ENCODE measurements at regions not wholly inside any gene's neighbourhood (a gene's known extent, or its start where the extent isn't known, plus 50 kb on each side); places are given as distances from the start of the nearest gene placed in this dataset.

DNA sequence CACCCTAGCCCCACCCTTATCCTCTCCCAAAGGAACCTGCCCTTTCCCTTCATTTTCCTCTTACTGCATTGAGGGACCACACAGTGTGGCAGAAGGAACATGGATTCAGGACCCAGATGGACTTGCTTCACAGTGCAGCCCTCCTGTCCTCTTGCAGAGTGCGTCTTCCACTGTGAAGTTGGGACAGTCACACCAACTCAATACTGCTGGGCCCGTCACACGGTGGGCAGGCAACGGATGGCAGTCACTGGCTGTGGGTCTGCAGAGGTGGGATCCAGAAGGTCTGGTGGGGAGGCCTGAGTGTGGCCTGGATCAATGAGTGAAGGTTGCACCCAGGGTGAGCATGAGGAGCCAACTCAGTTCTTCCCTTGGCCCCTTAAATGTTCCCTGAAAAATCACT, 129.9 kb upstream of the B3GAT1 start:
- no peak overlapping the region for H3K4me3 Mint-ChIP-seq
- H3K36me3 Mint-ChIP-seq, result no peaks in the 10 kb centered on the region
- H3K9me3 Mint-ChIP-seq (ENCODE audit: low read depth), result peaks cover 3% of the 10 kb centered on the region
- no peaks in the 10 kb centered on the region for H3K4me1 Mint-ChIP-seq (ENCODE audit: low read depth)
- H3K27me3 Mint-ChIP-seq, result peaks cover 14% of the 10 kb centered on the region
- H3K27ac Mint-ChIP-seq, result no peak overlapping the region

DNA sequence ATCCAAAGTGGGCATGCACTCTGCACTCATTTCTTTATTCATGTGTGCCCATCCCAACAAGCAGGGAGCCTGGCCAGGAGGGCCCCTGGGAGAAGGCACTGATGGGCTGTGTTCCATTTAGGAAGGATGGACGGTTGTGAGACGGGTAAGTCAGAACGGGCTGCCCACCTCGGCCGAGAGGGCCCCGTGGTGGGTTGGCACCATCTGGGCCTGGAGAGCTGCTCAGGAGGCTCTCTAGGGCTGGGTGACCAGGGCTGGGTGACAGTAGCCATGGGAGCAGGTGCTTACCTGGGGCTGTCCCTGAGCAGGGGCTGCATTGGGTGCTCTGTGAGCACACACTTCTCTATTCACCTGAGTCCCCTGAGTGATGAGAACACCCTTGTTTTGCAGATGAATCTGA, 129.3 kb upstream of the B3GAT1 start:
- Mint-ChIP-seq H3K36me3 (no peaks in the 10 kb centered on the region), H3K27ac (no peak overlapping the region), H3K27me3 (peaks cover 14% of the 10 kb centered on the region), H3K4me3 (no peak overlapping the region), H3K4me1 (ENCODE audit: low read depth) (peaks cover 1% of the 10 kb centered on the region), H3K9me3 (ENCODE audit: low read depth) (peaks cover 3% of the 10 kb centered on the region)

- Mint-ChIP-seq H3K9me3 (ENCODE audit: low read depth) (peaks cover 3% of the 10 kb centered on the region), H3K36me3 (no peaks in the 10 kb centered on the region), H3K4me3 (no peak overlapping the region), H3K27ac (no peak overlapping the region), H3K4me1 (ENCODE audit: low read depth) (peaks cover 2% of the 10 kb centered on the region), H3K27me3 (peaks cover 13% of the 10 kb centered on the region)
These were observed 127.2 kb upstream of the B3GAT1 start for GRCh38 chr11:134539285-134539684.

DNA sequence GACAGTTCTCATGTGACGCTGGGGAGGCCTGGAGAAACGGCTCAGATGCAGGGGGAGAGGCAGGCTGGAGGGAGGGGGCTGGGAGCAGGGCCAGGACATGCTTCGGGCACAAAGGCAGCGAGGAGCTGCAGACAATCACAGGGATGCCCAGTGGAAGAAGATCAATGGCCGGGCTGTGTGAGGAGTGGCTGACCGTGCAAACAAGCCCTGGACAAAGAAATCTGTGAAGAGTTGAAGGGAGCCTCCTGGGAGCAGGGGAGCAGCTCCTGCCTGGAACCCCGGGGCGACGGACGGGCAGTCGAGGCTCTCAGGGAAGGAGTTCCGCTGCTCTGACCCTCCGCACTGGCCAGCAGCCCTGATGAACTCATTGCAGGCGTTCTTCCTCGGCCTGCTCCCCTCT, 126.7 kb upstream of the B3GAT1 start:
- Mint-ChIP-seq H3K36me3 (no peaks in the 10 kb centered on the region), H3K27ac (no peak overlapping the region), H3K9me3 (ENCODE audit: low read depth) (peaks cover 3% of the 10 kb centered on the region), H3K4me3 (no peak overlapping the region), H3K27me3 (peaks cover 13% of the 10 kb centered on the region), H3K4me1 (ENCODE audit: low read depth) (peaks cover 2% of the 10 kb centered on the region)

DNA sequence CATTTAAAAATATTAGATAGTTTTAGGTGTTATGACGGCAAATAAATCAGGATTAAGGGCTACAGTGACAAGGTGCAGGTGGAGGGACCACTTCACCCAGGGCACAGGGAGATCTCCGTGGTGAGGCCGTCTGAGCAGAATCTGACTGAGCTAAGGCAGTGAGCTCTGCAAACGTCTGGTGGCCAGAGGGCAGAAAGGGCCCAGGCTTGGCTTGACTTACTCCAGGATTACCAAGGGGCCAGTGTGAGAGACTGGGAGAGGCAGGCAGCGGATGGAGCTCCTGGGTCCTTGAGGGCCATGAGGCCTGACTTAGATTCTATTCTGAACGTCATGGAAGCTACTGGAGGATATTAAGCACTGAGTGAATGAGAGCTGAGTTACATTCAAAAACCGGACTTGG, 125.9 kb upstream of the B3GAT1 start:
- no peak overlapping the region for H3K27ac Mint-ChIP-seq
- peaks cover 3% of the 10 kb centered on the region for H3K9me3 Mint-ChIP-seq (ENCODE audit: low read depth)
- peaks cover 2% of the 10 kb centered on the region for H3K4me1 Mint-ChIP-seq (ENCODE audit: low read depth)
- H3K27me3 Mint-ChIP-seq, result peaks cover 13% of the 10 kb centered on the region
- no peaks in the 10 kb centered on the region for H3K36me3 Mint-ChIP-seq
- H3K4me3 Mint-ChIP-seq, result no peak overlapping the region

- H3K36me3 Mint-ChIP-seq, result no peaks in the 10 kb centered on the region
- H3K4me3 Mint-ChIP-seq, result no peak overlapping the region
- H3K27me3 Mint-ChIP-seq, result peaks cover 13% of the 10 kb centered on the region
- H3K27ac Mint-ChIP-seq, result no peak overlapping the region
- H3K4me1 Mint-ChIP-seq (ENCODE audit: low read depth), result peaks cover 2% of the 10 kb centered on the region
- H3K9me3 Mint-ChIP-seq (ENCODE audit: low read depth), result peaks cover 3% of the 10 kb centered on the region
These were observed 125.3 kb upstream of the B3GAT1 start for GRCh38 chr11:134537296-134537695.

DNA sequence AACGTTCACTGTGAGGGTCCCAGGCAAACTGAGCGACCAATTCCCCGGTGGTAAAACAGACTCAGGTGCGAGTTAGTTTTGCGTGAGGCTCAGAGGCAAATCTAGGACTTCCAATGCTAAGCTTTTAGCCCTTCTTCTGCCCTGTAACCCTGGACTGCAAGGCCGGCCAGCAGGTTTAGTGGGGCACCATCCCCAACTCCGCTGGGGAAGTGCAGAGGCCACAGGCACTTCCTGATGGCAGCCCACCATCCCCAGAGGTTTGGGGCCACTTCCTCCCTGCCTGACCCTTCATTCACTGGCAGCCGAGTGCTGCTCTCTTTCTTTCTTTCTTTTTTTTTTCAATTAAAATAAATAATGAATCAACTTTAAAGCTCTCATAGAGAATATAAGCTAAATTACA, 124.6 kb upstream of the B3GAT1 start:
- Mint-ChIP-seq H3K9me3 (ENCODE audit: low read depth) (peaks cover 3% of the 10 kb centered on the region), H3K36me3 (no peaks in the 10 kb centered on the region), H3K27ac (no peak overlapping the region), H3K27me3 (peaks cover 13% of the 10 kb centered on the region), H3K4me1 (ENCODE audit: low read depth) (peaks cover 2% of the 10 kb centered on the region), H3K4me3 (no peak overlapping the region)

- H3K27me3 Mint-ChIP-seq, result peaks cover 13% of the 10 kb centered on the region
- H3K4me1 Mint-ChIP-seq (ENCODE audit: low read depth), result peaks cover 2% of the 10 kb centered on the region
- H3K27ac Mint-ChIP-seq, result no peak overlapping the region
- H3K36me3 Mint-ChIP-seq, result no peaks in the 10 kb centered on the region
- peaks cover 2% of the 10 kb centered on the region for H3K9me3 Mint-ChIP-seq (ENCODE audit: low read depth)
- no peak overlapping the region for H3K4me3 Mint-ChIP-seq
These were observed 124.2 kb upstream of the B3GAT1 start for GRCh38 chr11:134536219-134536618.

- H3K4me3 Mint-ChIP-seq, result no peak overlapping the region
- no peaks in the 10 kb centered on the region for H3K36me3 Mint-ChIP-seq
- H3K27me3 Mint-ChIP-seq, result peaks cover 13% of the 10 kb centered on the region
- H3K4me1 Mint-ChIP-seq (ENCODE audit: low read depth), result peaks cover 2% of the 10 kb centered on the region
- H3K9me3 Mint-ChIP-seq (ENCODE audit: low read depth), result no peaks in the 10 kb centered on the region
- no peak overlapping the region for H3K27ac Mint-ChIP-seq
These were observed 123.3 kb upstream of the B3GAT1 start for GRCh38 chr11:134535029-134536025.

DNA sequence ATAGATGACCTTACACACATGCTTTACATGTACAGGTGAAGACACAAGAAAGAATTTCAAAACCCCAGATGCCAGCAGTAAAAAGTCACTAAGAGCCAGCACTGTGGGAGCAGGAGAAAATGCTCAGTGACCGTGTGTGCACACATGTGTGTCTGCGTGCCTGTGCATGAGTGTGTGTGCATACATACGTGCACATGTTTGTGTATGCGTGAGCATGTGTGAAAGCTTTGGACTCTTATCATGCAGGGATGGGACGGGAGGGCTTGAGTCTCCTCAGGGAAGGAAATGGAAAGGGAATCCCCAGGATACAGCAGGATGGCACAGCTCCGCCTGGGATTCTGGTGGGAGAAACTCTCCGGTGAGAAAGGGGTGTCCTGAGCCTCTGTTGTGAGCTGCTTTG, 121.5 kb upstream of the B3GAT1 start:
- Mint-ChIP-seq H3K36me3 (no peaks in the 10 kb centered on the region), H3K27me3 (peaks cover 13% of the 10 kb centered on the region), H3K4me1 (ENCODE audit: low read depth) (peaks cover 2% of the 10 kb centered on the region), H3K4me3 (no peak overlapping the region), H3K9me3 (ENCODE audit: low read depth) (no peaks in the 10 kb centered on the region), H3K27ac (no peak overlapping the region)

GRCh38 chr11:134532921-134533421, 120.9 kb upstream of the B3GAT1 start:
- peaks cover 2% of the 10 kb centered on the region for H3K4me1 Mint-ChIP-seq (ENCODE audit: low read depth)
- no peaks in the 10 kb centered on the region for H3K9me3 Mint-ChIP-seq (ENCODE audit: low read depth)
- no peak overlapping the region for H3K27ac Mint-ChIP-seq
- H3K27me3 Mint-ChIP-seq, result peaks cover 7% of the 10 kb centered on the region
- H3K36me3 Mint-ChIP-seq, result no peaks in the 10 kb centered on the region
- H3K4me3 Mint-ChIP-seq, result no peak overlapping the region

GRCh38 chr11:134532131-134532920, 120.3 kb upstream of the B3GAT1 start:
- peaks cover 2% of the 10 kb centered on the region for H3K27me3 Mint-ChIP-seq
- no peak overlapping the region for H3K27ac Mint-ChIP-seq
- no peaks in the 10 kb centered on the region for H3K36me3 Mint-ChIP-seq
- H3K4me1 Mint-ChIP-seq (ENCODE audit: low read depth), result peaks cover 2% of the 10 kb centered on the region
- no peaks in the 10 kb centered on the region for H3K9me3 Mint-ChIP-seq (ENCODE audit: low read depth)
- no peak overlapping the region for H3K4me3 Mint-ChIP-seq

DNA sequence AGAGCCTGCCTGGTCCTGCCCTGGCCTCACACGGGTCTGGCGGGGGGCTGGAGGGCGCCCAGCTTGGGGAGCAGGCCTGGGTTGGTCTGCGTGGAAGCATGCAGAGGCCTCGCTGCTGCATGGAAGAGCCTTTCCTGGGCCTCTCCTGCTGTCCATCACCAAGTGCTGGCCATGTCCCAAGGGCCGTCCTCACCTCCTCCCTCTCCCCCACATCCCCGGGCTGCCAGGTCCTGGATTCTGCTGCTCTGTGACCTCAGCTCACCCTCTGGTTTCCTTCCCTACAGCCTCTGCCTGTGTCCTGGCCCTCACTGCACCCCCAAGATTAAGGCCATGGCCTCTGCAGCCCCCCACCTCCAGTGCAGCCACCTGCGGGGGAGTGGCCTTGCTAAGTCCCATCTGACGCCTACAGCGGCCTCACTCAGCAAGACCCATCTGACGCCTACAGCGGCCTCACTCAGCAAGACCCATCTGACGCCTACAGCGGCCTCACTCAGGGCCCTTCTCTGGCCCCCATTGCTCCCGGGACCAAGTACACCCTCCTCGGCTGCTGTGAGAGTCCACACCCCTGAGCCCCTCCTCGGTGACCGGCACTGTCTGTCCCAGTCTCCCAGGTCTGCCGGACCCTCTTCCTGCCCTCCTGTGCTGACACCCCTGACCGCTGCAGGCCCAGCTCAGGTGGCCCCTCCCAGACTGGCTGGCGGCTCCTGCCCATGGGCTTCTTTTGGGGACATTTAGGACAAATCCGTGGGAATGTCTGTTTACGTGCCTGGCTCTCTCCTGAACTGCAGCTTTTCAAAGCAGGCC, 119.5 kb upstream of the B3GAT1 start:
- H3K27ac Mint-ChIP-seq, result no peak overlapping the region
- no peak overlapping the region for H3K4me3 Mint-ChIP-seq
- peaks cover 2% of the 10 kb centered on the region for H3K27me3 Mint-ChIP-seq
- no peaks in the 10 kb centered on the region for H3K36me3 Mint-ChIP-seq
- peaks cover 2% of the 10 kb centered on the region for H3K4me1 Mint-ChIP-seq (ENCODE audit: low read depth)
- H3K9me3 Mint-ChIP-seq (ENCODE audit: low read depth), result no peaks in the 10 kb centered on the region

GRCh38 chr11:134530636-134531326, 118.7 kb upstream of the B3GAT1 start:
- no peak overlapping the region for H3K27ac Mint-ChIP-seq
- H3K4me1 Mint-ChIP-seq (ENCODE audit: low read depth), result no peaks in the 10 kb centered on the region
- H3K27me3 Mint-ChIP-seq, result peaks cover 1% of the 10 kb centered on the region
- no peaks in the 10 kb centered on the region for H3K36me3 Mint-ChIP-seq
- no peak overlapping the region for H3K4me3 Mint-ChIP-seq
- no peaks in the 10 kb centered on the region for H3K9me3 Mint-ChIP-seq (ENCODE audit: low read depth)

Measured in activated naive CD8-positive, alpha-beta T cell (primary cell).